GM21447 (cell line): ENCODE measurements at regions not wholly inside any gene's neighbourhood (a gene's known extent, or its start where the extent isn't known, plus 50 kb on each side); places are given as distances from the start of the nearest gene placed in this dataset.

ENCODE experiments used
- ATAC-seq: cut with Tn5 transposase; IDR thresholded peaks from one replicate; pipeline ENCODE4 v1.9.1; 2021; ENCODE audit not compliant: unreplicated experiment

DNA sequence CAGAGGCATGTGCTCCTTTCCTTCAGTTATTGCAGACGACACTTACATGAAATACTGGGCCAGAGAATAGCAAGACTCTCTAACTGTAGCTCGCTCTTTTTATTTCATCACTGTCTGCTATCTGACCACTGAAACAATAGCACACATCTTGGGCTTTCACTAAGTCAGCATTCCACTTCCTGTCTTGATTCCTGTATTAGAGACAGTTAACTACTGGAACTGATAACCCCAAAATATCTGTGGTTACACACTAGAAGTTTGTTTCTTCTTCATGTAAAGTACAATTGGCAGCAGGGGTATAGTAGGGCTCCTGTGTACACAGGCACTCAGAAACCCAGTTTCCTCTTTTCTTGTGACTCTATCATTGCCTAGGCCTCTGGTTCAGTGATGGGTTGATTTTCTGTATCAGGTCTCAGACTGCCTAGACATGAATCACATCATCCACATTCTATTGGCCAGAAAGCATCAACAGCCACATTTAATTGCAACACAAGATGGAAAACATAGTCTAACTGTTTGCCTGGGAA lies 230.2 kb upstream of the CD96 start:
- peak; percentile 92 for ATAC-seq

GRCh38 chr3:111314181-111314873 lies 227.7 kb upstream of the CD96 start:
- ATAC-seq: no peak

GRCh38 chr3:111314898-111315297 lies 227.1 kb upstream of the CD96 start:
- no peak for ATAC-seq

- no peak for ATAC-seq
These were observed 225.9 kb upstream of the CD96 start for GRCh38 chr3:111315930-111316587.

GRCh38 chr3:111318289-111318688 lies 223.7 kb upstream of the CD96 start:
- ATAC-seq: no peak

GRCh38 chr3:111319598-111319997 lies 222.4 kb upstream of the CD96 start:
- no peak for ATAC-seq

DNA sequence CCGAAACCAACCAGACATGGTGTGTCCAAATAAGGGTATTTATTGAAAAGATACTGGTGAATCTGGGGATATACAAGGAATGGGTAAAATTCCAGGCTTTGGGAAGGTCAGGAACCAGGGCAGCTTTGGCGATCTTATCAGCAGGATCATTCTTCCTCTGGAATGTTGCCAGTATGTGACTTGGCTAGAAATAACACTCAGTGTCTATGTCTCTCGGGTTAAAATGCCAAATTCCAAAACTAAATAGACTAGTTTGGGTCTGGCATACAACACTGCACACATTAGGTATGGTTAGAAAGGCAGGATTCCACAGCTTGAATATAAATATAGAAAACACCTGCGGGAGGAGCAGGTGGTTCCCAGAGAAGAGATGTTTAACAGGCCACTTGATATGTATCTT lies 220.2 kb upstream of the CD96 start:
- ATAC-seq: no peak

- ATAC-seq: no peak
These were observed 219.0 kb upstream of the CD96 start for GRCh38 chr3:111323019-111323418.

- ATAC-seq: no peak
These were observed 217.8 kb upstream of the CD96 start for GRCh38 chr3:111324151-111324550.

GRCh38 chr3:111324645-111325044 lies 217.4 kb upstream of the CD96 start:
- ATAC-seq: peak; percentile 70

DNA sequence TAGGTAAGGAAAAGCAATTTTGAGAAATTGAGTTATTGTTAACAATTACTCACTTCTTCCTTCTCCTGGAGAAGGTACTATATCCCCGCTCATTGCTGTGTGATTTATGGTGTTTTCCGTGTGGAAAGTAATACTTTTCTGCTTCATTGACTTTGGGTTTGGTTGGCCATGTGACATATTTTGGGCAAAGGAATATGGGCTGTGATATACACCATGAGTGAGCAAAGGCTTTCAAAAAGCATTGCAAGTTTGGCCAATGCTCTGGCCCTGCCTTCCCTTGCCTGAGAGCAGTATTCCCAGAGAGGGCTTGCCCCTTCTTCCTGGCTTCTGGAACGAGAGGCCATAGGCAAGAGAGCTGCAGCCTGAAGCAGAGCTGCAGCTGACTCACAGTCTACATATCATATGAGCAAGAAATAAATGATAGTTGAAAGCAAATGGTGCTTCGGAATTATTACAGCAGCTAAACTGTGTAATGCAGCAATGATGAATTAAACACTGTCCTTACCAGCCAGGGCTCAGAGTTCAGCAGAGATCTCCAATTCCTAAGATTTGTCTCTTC lies 216.8 kb upstream of the CD96 start:
- no peak for ATAC-seq

GRCh38 chr3:111326144-111326995 lies 215.6 kb upstream of the CD96 start:
- peak; percentile 56 for ATAC-seq

DNA sequence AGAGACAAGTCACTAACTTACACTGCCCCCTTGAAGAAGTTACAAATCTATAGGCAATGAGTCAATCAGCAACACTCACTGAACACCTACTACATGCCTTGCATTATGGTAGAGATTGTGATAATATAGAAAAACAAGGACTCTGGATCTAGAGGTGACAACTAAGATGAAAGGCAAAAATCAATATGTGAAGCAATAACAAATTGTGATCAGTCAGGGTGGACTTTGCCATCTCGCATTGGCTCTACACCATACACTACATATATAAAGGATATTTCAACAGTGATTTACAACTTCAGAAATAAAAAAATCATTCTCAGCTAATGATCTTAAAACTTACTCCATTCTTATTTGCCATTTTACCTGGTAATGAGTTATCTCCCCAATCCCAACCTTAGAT lies 210.7 kb upstream of the CD96 start:
- no peak for ATAC-seq

- no peak for ATAC-seq
These were observed 210.1 kb upstream of the CD96 start for GRCh38 chr3:111331912-111332311.

GRCh38 chr3:111332488-111333080 lies 209.4 kb upstream of the CD96 start:
- ATAC-seq: no peak

DNA sequence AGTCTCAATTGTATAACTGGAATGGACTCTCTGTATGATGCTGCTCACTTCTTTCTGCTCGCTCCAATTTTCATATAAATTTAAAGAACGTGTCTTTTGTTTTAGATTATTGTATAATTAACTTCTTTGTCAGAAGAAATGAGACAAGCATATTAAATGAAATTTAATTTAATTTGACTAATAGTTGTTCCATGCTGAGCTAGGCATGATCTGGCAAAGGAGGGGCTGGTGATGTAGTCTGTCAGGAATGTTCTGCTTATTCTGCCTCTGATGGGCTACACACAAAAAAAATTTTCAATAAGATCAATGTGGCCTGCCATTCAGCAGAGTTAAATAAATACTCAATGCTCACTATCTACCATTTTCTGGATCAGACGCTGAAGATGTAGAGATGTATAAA lies 208.4 kb upstream of the CD96 start:
- ATAC-seq: no peak

DNA sequence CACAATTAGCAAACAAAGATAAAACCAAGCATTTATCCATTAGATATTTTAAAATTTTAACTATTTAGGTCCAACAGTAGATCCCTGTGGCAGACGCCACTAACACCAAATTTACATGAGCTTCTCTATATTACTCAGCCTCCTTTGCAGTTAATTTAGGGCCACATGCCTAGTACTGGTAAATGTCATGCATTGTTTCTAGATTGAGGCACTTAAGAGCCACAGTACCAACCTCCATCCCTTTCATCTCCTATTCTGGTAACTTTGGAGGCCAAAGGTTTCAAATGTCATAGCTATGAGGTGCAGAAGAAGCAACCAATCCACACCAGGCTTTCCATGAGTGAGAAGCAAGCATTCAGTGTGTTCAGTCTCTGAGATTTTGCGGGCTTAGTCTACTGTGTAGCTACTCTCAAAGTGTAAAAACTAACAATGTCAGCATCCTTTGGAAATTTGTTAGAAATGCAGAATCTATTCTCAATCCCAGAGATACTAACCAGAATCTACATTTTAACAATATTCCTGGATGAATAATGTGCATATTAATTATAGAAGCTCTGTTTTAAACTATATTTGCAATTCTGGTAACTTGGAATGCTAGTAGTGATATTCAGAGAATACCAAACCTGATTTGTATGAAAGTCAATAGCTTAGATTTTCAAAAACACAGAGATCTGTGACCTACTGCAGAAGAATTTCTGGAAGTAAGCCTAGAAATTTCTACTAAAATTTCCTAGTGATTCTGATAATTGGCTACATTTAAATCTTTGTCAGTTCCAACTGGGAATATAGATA lies 206.3 kb upstream of the CD96 start:
- ATAC-seq: peak; percentile 54

GRCh38 chr3:111336511-111336910 lies 205.5 kb upstream of the CD96 start:
- no peak for ATAC-seq

DNA sequence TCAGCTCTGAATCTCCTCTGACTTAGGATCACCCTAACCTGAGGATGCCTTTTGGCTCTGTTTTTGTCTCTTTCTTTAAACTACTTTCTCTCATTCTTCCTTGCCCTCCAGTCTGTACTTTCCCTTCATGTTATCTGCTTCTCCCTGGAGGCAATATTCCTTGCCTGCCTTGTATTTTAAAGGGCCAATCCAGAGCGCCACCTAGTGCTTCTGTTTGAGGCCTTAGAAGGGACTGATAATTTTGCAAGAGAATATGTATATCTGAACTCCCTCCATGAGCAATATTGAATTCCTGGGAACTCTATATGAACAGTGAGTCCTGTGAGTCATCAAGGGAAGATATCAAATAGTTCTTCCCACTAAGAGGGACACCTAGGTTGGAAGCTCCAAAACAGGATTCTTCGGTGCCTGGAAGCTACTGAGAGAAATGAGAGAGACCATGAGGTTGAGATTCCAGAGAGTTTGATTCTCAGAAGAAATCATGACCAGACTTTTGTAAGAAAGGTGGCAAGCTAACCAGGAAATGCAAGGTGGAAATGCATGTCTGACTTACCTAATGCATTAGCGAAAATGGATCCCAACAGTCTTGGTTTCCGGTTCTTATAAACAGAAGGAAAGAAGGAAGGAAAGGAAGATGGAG lies 203.8 kb upstream of the CD96 start:
- ATAC-seq: no peak

DNA sequence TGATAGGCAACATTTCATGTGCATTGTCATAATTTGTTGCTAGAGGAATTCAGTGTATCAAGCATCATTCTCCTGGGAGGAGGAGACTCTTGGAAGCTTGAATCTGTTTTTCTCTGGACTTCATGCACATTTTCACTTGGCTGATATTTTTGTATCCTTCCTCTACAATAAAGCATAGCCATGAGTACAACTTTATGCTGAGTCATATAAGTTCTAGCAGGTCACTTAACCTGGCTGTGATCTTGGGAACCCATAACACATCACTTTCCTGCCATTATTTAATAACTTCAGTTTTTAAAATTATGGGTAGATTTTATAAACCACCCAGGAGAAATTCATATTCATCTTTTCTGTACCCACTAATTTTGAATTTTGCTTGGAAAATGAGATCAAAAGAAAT lies 203.0 kb upstream of the CD96 start:
- no peak for ATAC-seq
